ENCODE measurements at regions not wholly inside any gene's neighbourhood (a gene's known extent, or its start where the extent isn't known, plus 50 kb on each side); places are given as distances from the start of the nearest gene placed in this dataset.

GRCh38 chr2:84314250-84314649 lies 144.8 kb downstream of the SUCLG1 start:
- ChIA-PET CTCF (interaction anchor here (0.7 to 4.4 kb wide), 13 partner anchors 9 to 612 kb away, joined by 3 to 32 read pairs (median 3); no protein-coding TSS in a partner anchor), POLR2A (interaction anchor here (0.6 kb wide), 1 partner anchor 771 kb away, joined by 3 read pairs; no protein-coding TSS in a partner anchor), SMC1A (ENCODE audit: uncharacterized antibody, unreplicated experiment) (interaction anchor here (0.6 to 1.6 kb wide), 7 partner anchors 9 to 487 kb away, joined by 3 to 6 read pairs (median 4); no protein-coding TSS in a partner anchor), RAD21 (ENCODE audit: unreplicated experiment) (interaction anchor here (0.8 kb wide), 1 partner anchor 55 kb away, joined by 3 read pairs; no protein-coding TSS in a partner anchor)
- WGBS (ENCODE audit: insufficient coverage, insufficient replicate concordance, low lambda C conversion rate, missing lambda C conversion rate) = 40% methylated on average over 6 of the region's 6 CpGs
- DNase-seq (ENCODE audit: low read depth, low spot score) (no peak), ATAC-seq (no peak), FAIRE-seq (no peak)
- in situ Hi-C loops (cut with MboI) = no loop called here
- Histone ChIP-seq H3K27ac (ENCODE audit: control insufficient read depth, insufficient read depth) (no peak overlapping the region), H2AFZ (ENCODE audit: control insufficient read depth, low read depth, low read length) (no peak overlapping the region), H3K9me3 (replicated peaks; ENCODE audit: control insufficient read depth, insufficient read depth, low read length) (no peaks in the 10 kb centered on the region), H3K4me2 (ENCODE audit: control insufficient read depth, insufficient read depth) (no peak overlapping the region), H3K4me3 (no peak overlapping the region), H3K36me3 (ENCODE audit: control insufficient read depth in 2 of 2, insufficient read depth in 2 of 2, low read length in 1 of 2) (no peaks in the 10 kb centered on the region), H3K27me3 (replicated peaks in 1 of 2; ENCODE audit: control insufficient read depth in 2 of 2, insufficient read depth in 2 of 2, low read length in 1 of 2) (no peaks in the 10 kb centered on the region), H4K20me1 (ENCODE audit: control insufficient read depth, insufficient read depth) (no peaks in the 10 kb centered on the region), H3K9ac (ENCODE audit: control insufficient read depth, insufficient read depth, low read length) (no peak overlapping the region), H3K4me1 (ENCODE audit: control insufficient read depth, insufficient read depth, low read length) (no peaks in the 10 kb centered on the region), H3K79me2 (ENCODE audit: control insufficient read depth, insufficient read depth, low read length) (no peaks in the 10 kb centered on the region)
- no peak for TF ChIP-seq NRF1 (conservative IDR thresholded peaks at IDR 0.05; ENCODE audit: low read depth, low read length)
- TF ChIP-seq, protein P1, sequence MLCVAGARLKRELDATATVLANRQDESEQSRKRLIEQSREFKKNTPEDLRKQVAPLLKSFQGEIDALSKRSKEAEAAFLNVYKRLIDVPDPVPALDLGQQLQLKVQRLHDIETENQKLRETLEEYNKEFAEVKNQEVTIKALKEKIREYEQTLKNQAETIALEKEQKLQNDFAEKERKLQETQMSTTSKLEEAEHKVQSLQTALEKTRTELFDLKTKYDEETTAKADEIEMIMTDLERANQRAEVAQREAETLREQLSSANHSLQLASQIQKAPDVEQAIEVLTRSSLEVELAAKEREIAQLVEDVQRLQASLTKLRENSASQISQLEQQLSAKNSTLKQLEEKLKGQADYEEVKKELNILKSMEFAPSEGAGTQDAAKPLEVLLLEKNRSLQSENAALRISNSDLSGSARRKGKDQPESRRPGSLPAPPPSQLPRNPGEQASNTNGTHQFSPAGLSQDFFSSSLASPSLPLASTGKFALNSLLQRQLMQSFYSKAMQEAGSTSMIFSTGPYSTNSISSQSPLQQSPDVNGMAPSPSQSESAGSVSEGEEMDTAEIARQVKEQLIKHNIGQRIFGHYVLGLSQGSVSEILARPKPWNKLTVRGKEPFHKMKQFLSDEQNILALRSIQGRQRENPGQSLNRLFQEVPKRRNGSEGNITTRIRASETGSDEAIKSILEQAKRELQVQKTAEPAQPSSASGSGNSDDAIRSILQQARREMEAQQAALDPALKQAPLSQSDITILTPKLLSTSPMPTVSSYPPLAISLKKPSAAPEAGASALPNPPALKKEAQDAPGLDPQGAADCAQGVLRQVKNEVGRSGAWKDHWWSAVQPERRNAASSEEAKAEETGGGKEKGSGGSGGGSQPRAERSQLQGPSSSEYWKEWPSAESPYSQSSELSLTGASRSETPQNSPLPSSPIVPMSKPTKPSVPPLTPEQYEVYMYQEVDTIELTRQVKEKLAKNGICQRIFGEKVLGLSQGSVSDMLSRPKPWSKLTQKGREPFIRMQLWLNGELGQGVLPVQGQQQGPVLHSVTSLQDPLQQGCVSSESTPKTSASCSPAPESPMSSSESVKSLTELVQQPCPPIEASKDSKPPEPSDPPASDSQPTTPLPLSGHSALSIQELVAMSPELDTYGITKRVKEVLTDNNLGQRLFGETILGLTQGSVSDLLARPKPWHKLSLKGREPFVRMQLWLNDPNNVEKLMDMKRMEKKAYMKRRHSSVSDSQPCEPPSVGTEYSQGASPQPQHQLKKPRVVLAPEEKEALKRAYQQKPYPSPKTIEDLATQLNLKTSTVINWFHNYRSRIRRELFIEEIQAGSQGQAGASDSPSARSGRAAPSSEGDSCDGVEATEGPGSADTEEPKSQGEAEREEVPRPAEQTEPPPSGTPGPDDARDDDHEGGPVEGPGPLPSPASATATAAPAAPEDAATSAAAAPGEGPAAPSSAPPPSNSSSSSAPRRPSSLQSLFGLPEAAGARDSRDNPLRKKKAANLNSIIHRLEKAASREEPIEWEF (IDR thresholded peaks at IDR 0.05; ENCODE audit: insufficient replicate concordance, low read depth, low read length) = no peak
- intact Hi-C loops (cut with micrococcal nuclease; ENCODE audit: unreplicated experiment) = loop anchor here (10.0 kb wide), 1 partner anchor 489 kb away; no protein-coding TSS in a partner anchor
- no TSS peak for BruUV-seq (replicated peaks)
